Ishikawa (cell line): ENCODE measurements at regions not wholly inside any gene's neighbourhood (a gene's known extent, or its start where the extent isn't known, plus 50 kb on each side); places are given as distances from the start of the nearest gene placed in this dataset.

Experiments used
- CEBPB ChIP-seq: IDR thresholded peaks from 2 replicates; pipeline ENCODE4 v1.6.1; 2012
- CREB1 ChIP-seq: IDR thresholded peaks from 2 replicates; pipeline ENCODE4 v1.6.1; 2012; ENCODE audit warnings: low read depth
- EGR1 ChIP-seq: IDR thresholded peaks from 2 replicates; pipeline ENCODE4 v1.6.1; 2012
- EP300 ChIP-seq: IDR thresholded peaks from 2 replicates; pipeline ENCODE4 v1.6.1; 2012; ENCODE audit warnings: borderline replicate concordance
- FOXM1 ChIP-seq: IDR thresholded peaks from 2 replicates; pipeline ENCODE4 v1.6.1; 2012; ENCODE audit warnings: low read depth, borderline replicate concordance
- NFIC ChIP-seq: IDR thresholded peaks from 2 replicates; pipeline ENCODE4 v1.6.1; 2012
- RAD21 ChIP-seq: IDR thresholded peaks from 2 replicates; pipeline ENCODE4 v1.6.1; 2012; ENCODE audit warnings: low read depth
- ZBTB7A ChIP-seq: IDR thresholded peaks from 2 replicates; pipeline ENCODE4 v1.6.1; 2012; ENCODE audit warnings: low read depth
- TF ChIP-seq, protein P1 (sequence below): IDR thresholded peaks from 2 replicates; pipeline ENCODE4 v1.6.1; 2012
- TF ChIP-seq, protein P2 (sequence below): IDR thresholded peaks from 2 replicates; pipeline ENCODE4 v1.6.1; 2012; ENCODE audit warnings: low read depth, mild to moderate bottlenecking

DNA sequence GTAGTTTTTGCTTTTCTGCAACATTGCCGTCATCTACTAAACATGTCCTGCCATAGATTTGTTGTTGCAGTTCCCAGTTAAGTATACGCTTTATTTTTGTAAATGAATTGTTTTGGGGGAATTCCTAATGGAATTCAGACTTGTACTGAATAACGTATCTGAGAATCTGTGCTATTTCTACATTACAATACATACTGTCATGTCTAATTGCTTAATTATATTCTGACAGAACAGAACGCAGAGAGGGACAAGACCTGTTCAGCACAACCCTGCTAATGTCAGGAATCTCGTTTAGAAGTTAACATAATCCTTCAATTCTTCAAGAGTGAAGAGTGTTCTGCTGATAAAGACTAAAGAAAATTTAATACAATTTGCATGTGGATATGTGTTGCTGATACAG is 861.1 kb upstream of the KLHL1 start:
- TF ChIP-seq, protein P1, sequence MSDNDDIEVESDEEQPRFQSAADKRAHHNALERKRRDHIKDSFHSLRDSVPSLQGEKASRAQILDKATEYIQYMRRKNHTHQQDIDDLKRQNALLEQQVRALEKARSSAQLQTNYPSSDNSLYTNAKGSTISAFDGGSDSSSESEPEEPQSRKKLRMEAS = no peak
- TF ChIP-seq EP300 = no peak
- TF ChIP-seq CREB1 = no peak
- no peak for TF ChIP-seq RAD21
- TF ChIP-seq, protein P2, sequence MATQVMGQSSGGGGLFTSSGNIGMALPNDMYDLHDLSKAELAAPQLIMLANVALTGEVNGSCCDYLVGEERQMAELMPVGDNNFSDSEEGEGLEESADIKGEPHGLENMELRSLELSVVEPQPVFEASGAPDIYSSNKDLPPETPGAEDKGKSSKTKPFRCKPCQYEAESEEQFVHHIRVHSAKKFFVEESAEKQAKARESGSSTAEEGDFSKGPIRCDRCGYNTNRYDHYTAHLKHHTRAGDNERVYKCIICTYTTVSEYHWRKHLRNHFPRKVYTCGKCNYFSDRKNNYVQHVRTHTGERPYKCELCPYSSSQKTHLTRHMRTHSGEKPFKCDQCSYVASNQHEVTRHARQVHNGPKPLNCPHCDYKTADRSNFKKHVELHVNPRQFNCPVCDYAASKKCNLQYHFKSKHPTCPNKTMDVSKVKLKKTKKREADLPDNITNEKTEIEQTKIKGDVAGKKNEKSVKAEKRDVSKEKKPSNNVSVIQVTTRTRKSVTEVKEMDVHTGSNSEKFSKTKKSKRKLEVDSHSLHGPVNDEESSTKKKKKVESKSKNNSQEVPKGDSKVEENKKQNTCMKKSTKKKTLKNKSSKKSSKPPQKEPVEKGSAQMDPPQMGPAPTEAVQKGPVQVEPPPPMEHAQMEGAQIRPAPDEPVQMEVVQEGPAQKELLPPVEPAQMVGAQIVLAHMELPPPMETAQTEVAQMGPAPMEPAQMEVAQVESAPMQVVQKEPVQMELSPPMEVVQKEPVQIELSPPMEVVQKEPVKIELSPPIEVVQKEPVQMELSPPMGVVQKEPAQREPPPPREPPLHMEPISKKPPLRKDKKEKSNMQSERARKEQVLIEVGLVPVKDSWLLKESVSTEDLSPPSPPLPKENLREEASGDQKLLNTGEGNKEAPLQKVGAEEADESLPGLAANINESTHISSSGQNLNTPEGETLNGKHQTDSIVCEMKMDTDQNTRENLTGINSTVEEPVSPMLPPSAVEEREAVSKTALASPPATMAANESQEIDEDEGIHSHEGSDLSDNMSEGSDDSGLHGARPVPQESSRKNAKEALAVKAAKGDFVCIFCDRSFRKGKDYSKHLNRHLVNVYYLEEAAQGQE = no peak
- TF ChIP-seq EGR1 = no peak
- TF ChIP-seq NFIC = no peak
- TF ChIP-seq CEBPB = no peak
- no peak for TF ChIP-seq ZBTB7A
- TF ChIP-seq FOXM1 = no peak
